ENCODE measurements at regions not wholly inside any gene's neighbourhood (a gene's known extent, or its start where the extent isn't known, plus 50 kb on each side); places are given as distances from the start of the nearest gene placed in this dataset.

- no peaks in the 10 kb centered on the region for H3K27me3 ChIP-seq
- no peaks in the 10 kb centered on the region for H3K36me3 ChIP-seq
- no peak for DNase-seq
- 86 to 97% (median 92%) methylated on average over 1 of the region's 1 CpG for WGBS, 5 donors
- intact Hi-C loops (cut with DNase I; ENCODE audit: low total_unique reads) = no loop called here
- no peaks in the 10 kb centered on the region for H3K4me1 ChIP-seq
- no peak for TF ChIP-seq POLR2AphosphoS5 (IDR thresholded peaks at IDR 0.05)
- no peak for TF ChIP-seq CTCF (IDR thresholded peaks at IDR 0.05)
- no peak for TF ChIP-seq EP300 (IDR thresholded peaks at IDR 0.05)
- TF ChIP-seq POLR2A (IDR thresholded peaks at IDR 0.05) = no peak
- no peak overlapping the region for H3K27ac ChIP-seq
- H3K9me3 ChIP-seq = no peaks in the 10 kb centered on the region
- H3K4me3 ChIP-seq = no peak overlapping the region
Observed at GRCh38 chr18:2485983-2486382, 85.3 kb downstream of the METTL4 start.

GRCh38 chr18:2486426-2486825, 84.9 kb downstream of the METTL4 start:
- WGBS, 5 donors = 24 to 36% (median 27%) methylated on average over 4 of the region's 4 CpGs
- Histone ChIP-seq H3K4me3 (no peak overlapping the region), H3K36me3 (no peaks in the 10 kb centered on the region), H3K9me3 (no peaks in the 10 kb centered on the region), H3K27ac (no peak overlapping the region), H3K27me3 (no peaks in the 10 kb centered on the region), H3K4me1 (no peaks in the 10 kb centered on the region)
- intact Hi-C loops (cut with DNase I; ENCODE audit: low total_unique reads) = no loop called here
- no peak for DNase-seq
- TF ChIP-seq POLR2A (IDR thresholded peaks at IDR 0.05) = no peak
- no peak for TF ChIP-seq POLR2AphosphoS5 (IDR thresholded peaks at IDR 0.05)
- no peak for TF ChIP-seq CTCF (IDR thresholded peaks at IDR 0.05)
- TF ChIP-seq EP300 (IDR thresholded peaks at IDR 0.05) = no peak

Small RNAs in the stretch of these regions (small RNA-seq; reads per million reads assigned to genes)
- gene AP005119.1 (0 reads per million in 4 donors), gene COX6CP3 (0 reads per million in 4 donors), gene RN7SKP72 (0 reads per million in 4 donors)

Measured in stomach (tissue), 8 donors.